ENCODE measurements at regions not wholly inside any gene's neighbourhood (a gene's known extent, or its start where the extent isn't known, plus 50 kb on each side); places are given as distances from the start of the nearest gene placed in this dataset.
A peak's percentile ranks its signal among the peaks of the same experiment; 100 is the strongest.

DNA sequence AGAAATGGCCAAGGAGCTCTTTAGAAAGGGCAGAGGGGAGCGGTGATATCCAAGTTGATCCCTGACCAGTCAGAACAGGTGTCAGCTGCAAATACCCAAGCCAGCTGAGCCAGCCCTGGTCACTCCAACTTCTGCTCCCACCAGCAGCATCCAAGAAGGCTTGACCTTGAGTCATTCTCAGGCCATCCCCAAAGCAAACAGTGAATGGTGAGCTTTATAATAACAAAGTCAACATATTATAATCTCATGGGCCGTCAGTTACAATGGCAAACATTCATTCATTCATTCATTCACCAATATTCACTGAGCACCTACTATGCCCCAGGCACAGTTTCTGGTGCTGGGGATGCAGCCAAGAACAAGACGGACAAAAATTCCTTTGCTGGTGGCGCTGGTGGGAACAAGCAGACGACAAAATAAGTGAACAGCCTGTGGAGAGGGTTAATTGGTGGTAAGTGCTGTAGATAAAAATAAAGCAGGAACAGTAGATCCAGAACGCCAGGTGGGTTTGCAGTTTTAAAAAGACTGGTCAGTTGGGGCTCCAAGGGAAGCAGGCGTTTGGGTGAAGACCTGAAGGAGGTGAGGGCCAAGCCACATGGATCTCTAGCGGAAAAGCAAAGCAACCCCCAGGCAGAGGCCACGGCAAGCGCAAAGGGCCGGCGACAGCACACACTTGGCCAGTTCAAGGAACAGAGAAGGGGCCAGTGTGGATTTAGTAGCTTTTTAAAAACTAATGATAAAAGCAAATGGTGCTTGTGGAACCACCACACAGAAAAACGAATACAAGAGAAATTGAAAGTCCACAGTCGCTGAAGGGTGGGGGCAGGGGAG lies 131.8 kb upstream of the PTPN1 start:
- Mint-ChIP-seq H3K27ac (no peak overlapping the region), H3K4me3 (no peak overlapping the region), H3K27me3 (no peaks in the 10 kb centered on the region), H3K36me3 (no peaks in the 10 kb centered on the region), H3K9me3 (no peaks in the 10 kb centered on the region), H3K4me1 (peaks cover 27% of the 10 kb centered on the region)

DNA sequence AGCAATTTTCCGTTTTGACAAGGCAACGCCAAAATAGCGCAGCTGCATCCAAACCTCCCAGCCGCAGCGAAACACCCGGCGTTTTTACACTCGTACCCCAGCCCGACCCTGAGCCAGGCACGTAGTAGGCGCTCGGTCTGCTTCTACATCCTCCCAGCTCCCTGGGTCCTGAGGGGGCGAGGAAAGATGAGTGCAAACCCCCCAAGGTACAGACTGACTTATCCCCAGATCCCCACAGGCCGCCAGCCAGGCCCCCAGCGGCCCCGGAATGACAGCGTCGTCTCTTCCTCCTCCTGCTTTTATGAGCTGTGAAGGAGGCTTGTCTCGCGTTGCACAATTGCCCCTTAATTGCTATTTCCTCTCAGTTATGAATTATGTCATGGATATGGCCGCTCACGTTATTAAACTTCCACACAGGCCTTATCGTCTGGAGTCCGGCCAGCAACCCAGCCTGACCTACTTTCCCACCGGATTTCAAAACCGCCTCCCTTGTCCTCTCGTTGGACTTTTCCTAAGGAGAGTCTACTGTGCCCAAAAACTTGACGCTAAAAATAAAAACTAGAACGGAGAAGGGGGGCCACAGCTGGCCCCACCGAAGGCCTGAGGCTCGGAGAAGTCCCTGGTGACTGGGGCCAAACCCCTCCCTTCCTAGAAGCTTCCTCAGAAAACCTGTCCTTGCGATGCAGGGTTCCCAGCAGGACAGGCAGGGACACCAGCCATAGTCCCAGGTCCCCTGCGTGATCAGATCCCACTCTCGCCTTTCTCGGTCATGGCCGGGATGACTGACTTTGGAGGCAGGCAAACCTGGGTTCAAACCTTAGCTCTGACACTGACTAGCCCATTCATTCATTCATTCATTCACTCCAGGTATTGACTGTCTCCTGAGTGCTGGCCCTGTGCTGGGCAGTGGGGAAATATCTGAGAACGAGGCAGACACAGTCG lies 130.9 kb upstream of the PTPN1 start:
- H3K27ac Mint-ChIP-seq, result no peak overlapping the region
- no peaks in the 10 kb centered on the region for H3K9me3 Mint-ChIP-seq
- no peaks in the 10 kb centered on the region for H3K36me3 Mint-ChIP-seq
- peaks cover 29% of the 10 kb centered on the region for H3K4me1 Mint-ChIP-seq
- no peaks in the 10 kb centered on the region for H3K27me3 Mint-ChIP-seq
- no peak overlapping the region for H3K4me3 Mint-ChIP-seq

DNA sequence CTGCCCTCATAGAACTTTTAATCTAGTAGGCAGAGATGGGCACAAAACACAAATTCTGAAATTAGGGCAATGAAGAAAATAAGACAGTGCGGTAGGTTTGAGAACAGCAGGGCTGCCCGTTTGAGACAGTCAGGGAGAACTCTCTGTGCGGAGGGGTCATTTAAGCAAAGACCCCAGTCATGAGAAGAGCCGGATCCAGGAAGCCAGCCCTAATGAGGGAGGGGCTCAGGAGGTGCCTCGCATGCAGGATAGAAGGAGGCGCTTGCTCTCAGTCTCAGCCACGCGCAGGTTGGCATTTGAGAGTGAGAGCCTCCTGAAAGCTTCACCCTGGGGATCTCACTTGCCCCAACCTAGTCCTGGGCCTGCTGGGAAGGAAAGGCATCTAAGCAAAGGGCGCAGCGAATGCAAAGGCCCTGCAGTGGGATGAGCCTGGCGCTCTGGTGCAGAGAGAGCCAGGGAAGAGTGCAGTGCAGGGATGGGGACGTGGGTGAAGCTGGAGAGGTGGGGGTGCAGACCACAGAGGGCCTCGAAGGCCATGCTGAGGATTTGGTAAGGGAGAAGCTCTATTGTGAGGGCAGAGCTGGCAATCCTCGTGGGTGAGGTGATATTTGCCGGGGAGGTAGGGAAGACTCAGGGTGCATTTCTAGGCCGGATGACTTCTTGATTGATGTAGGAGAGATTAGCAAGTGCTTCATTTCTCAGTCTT lies 130.0 kb upstream of the PTPN1 start:
- no peak overlapping the region for H3K4me3 Mint-ChIP-seq
- H3K36me3 Mint-ChIP-seq, result no peaks in the 10 kb centered on the region
- H3K27me3 Mint-ChIP-seq, result no peaks in the 10 kb centered on the region
- H3K27ac Mint-ChIP-seq, result peak overlapping the region; percentile 32
- no peaks in the 10 kb centered on the region for H3K9me3 Mint-ChIP-seq
- peaks cover 34% of the 10 kb centered on the region for H3K4me1 Mint-ChIP-seq

DNA sequence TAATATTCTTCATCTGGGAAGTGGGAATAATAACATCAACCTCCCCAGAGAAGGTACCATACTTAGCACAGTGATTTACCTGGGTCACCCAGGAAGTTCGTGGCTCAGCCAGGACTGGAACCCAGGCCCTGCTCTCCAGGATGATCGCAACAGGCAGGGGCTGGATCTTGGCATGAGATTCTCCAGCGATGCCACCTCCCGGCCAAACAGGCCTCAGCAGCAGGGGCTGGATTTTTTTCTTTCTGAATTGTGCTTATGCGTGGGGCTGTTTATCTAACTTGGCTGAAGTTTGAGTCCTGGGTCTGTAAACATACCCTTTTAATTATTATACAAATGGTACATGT lies 129.5 kb upstream of the PTPN1 start:
- Mint-ChIP-seq H3K36me3 (no peaks in the 10 kb centered on the region), H3K4me1 (peaks cover 40% of the 10 kb centered on the region), H3K27ac (peak overlapping the region; percentile 32), H3K4me3 (no peak overlapping the region), H3K27me3 (no peaks in the 10 kb centered on the region), H3K9me3 (no peaks in the 10 kb centered on the region)

DNA sequence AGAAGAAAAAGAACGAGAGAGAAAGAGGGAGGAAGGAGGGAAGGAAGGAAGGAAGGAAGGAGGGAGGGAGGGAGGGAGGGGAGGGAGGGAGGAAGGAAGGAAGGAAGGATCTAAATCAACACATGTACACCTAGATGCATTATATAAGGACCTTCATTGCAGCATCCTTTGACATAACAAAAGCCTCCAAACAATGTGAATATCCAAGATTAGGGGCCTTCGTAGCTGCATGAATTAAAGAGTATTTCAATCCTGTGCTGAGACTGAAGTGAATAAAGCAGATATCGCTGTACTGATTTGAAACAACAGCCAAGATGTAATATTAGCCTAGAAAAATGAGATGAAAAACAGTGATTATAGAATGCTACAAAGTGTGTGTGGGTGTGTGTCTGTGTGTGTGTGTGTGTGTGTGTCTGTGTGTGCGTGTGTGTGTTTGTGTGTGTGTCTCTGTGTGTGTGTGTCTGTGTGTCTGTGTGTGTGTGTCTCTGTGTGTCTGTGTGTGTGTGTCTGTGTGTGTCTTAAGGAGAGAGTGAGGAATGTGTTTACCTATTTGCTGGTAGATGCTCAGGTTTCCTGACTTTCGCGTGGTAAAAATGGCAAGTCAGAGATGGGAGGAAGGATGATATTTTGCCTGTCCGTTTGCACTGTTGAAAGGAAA lies 129.0 kb upstream of the PTPN1 start:
- Mint-ChIP-seq H3K4me3 (peak overlapping the region; percentile 20), H3K36me3 (no peaks in the 10 kb centered on the region), H3K9me3 (no peaks in the 10 kb centered on the region), H3K27me3 (no peaks in the 10 kb centered on the region), H3K27ac (peak overlapping the region; percentile 52), H3K4me1 (peaks cover 45% of the 10 kb centered on the region)

DNA sequence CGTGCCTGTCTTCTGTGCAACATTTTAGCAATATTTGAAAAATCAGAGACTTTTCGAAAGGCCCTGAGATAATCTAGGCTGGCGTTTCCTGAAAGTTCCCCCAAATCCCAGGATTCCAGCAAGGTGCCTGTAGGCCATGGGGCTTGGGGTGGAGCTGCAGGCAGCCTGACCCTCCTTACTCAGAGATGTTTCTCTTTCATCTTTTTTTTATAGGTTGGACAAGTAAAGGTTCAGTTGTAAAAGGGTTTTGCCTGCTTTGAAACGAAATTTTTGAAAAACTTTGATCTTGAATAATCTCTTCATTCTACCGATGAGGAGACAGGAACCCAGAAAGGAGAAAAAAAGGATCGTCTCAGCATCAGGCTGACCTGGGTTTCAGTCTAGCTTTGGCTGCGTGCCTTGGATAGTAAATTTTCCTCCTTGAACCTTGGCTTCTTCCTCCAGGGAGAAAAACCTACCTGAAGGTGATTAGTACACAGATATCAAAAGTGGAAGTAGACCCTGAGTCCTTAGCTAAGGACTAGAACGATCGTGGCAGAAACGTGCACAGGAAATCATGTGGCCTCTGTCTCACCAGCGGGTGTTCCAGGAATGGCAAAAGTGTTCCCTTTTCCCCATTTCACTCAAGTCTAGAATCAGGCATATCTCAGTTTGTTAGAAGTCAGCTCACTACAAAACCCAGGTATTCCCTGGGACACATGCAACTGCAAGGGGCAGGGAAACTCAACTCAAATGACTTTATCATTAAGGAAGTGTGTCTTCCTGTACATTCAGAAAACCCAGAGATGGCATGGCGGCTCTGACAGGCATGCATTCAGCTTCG lies 128.2 kb upstream of the PTPN1 start:
- H3K4me1 Mint-ChIP-seq, result peaks cover 51% of the 10 kb centered on the region
- no peaks in the 10 kb centered on the region for H3K27me3 Mint-ChIP-seq
- H3K36me3 Mint-ChIP-seq, result no peaks in the 10 kb centered on the region
- peak overlapping the region; percentile 79 for H3K27ac Mint-ChIP-seq
- no peaks in the 10 kb centered on the region for H3K9me3 Mint-ChIP-seq
- peak overlapping the region; percentile 77 for H3K4me3 Mint-ChIP-seq

DNA sequence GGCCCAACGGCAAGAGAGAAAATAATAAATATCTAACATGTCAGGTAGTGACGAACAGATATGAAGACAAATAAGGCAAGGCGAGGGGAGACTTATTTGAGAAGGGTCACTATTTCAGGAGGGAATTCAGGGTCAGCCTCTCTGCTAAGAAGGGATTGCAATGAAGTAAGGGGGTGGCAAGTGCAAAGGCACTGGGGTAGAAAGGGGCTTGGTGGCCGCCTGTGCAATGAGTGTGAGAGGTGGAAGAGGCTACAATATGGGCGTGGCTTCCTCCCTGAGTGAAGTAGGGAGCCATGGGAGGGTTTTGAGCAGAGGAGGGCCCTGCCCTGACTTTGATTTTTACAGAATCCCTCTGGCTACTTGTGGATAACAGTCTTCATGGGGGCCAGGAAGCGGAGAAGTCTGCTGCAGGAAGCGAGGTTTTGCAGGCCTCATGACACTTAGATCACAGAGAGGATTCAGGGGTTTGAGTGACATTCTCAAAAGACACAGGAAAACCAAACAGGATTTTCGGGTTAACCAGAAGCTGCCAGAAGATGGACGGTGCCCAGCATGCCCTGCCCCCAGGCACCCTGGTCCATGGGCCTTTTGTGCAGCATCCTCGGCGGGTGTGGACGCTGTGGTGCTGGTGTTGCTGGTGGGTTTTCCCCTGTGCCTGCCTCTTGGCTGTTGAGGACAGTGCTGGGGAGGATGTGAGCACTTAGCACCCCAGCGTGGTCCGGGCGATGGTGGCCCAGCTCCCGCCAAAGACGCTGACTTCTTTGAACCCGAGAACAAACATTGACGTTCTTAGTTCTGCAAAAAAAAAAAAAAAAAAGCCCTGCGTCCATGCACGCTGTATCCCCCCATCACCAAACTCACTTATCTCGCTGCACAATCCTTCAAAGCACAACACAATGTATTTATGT lies 124.2 kb upstream of the PTPN1 start:
- peaks cover 53% of the 10 kb centered on the region for H3K4me1 Mint-ChIP-seq
- no peaks in the 10 kb centered on the region for H3K36me3 Mint-ChIP-seq
- no peaks in the 10 kb centered on the region for H3K9me3 Mint-ChIP-seq
- peak overlapping the region; percentile 20 for H3K27ac Mint-ChIP-seq
- no peaks in the 10 kb centered on the region for H3K27me3 Mint-ChIP-seq
- peak overlapping the region; percentile 30 for H3K4me3 Mint-ChIP-seq

DNA sequence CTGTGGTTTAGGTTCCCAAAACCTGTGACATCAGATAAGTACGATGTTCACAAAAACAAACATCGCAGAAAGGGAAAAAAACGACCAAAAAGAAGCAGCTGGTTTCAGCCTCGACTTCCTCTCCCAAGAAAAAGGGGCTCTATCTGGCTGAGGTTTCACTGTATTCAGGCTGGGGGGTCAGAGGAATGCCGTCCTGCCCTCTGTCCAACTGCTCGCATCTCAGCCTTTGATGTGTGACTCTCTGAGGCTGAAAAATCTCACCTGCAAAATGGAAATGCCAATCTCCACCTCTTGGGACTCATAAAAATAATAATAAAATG lies 123.6 kb upstream of the PTPN1 start:
- Mint-ChIP-seq H3K4me3 (peak overlapping the region; percentile 30), H3K4me1 (peaks cover 47% of the 10 kb centered on the region), H3K27me3 (no peaks in the 10 kb centered on the region), H3K27ac (no peak overlapping the region), H3K36me3 (no peaks in the 10 kb centered on the region), H3K9me3 (no peaks in the 10 kb centered on the region)

DNA sequence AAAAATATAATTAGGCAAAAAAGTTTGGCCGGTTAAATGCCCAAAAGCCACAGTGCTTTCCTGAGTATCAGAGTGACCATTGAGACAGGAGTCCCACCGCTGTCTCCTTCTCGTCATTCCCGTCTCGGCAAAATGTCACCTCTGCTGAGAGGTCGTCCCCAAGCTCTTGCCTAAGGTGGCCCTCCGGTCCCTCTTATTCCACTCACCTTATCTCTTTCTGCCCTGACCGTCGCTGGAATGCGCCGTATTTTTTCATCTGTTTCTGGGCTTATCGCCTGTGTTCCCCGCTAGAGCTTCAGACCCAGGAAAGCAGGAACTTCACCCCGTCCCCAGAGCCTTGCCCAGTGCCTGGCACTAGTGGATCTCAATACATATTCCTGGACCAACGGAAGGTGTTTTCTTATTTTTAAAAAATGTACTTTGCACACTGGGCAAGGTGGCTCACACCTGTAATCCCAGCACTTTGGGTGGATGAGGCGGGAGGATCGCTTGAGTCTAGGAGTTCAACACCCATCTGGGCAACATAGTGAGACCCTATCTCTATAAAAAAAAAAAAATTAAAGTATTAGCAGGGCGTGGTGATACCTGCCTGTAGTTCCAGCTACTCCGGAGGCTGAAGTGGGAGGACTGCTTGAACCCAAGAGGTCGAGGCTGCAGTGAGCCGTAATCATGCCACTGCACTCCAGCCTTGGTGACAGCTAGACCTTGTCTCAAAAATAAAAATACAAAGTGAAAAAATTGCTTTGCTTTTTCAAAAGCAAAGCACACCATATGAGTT lies 122.8 kb upstream of the PTPN1 start:
- H3K27me3 Mint-ChIP-seq, result no peaks in the 10 kb centered on the region
- no peaks in the 10 kb centered on the region for H3K36me3 Mint-ChIP-seq
- no peaks in the 10 kb centered on the region for H3K9me3 Mint-ChIP-seq
- H3K4me3 Mint-ChIP-seq, result no peak overlapping the region
- peaks cover 39% of the 10 kb centered on the region for H3K4me1 Mint-ChIP-seq
- peak overlapping the region; percentile 88 for H3K27ac Mint-ChIP-seq

DNA sequence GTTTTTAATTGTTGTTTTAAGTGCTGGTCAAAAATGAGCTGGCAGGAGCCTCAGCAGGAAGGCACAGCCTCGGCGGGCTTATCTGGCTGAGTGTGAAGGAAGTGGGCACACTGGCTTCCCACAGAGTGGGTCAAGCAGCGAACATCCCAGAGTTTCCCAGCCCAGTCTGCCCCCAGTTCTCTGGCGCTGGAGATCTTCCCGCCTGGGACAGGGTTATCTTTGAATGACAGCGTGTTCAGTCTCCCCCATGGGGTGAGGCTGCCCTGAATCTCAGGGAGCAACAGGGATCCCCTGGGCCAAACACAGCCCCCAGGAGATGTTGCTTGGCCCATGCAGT lies 122.2 kb upstream of the PTPN1 start:
- Mint-ChIP-seq H3K9me3 (no peaks in the 10 kb centered on the region), H3K4me1 (peaks cover 38% of the 10 kb centered on the region), H3K36me3 (no peaks in the 10 kb centered on the region), H3K4me3 (no peak overlapping the region), H3K27ac (no peak overlapping the region), H3K27me3 (no peaks in the 10 kb centered on the region)

DNA sequence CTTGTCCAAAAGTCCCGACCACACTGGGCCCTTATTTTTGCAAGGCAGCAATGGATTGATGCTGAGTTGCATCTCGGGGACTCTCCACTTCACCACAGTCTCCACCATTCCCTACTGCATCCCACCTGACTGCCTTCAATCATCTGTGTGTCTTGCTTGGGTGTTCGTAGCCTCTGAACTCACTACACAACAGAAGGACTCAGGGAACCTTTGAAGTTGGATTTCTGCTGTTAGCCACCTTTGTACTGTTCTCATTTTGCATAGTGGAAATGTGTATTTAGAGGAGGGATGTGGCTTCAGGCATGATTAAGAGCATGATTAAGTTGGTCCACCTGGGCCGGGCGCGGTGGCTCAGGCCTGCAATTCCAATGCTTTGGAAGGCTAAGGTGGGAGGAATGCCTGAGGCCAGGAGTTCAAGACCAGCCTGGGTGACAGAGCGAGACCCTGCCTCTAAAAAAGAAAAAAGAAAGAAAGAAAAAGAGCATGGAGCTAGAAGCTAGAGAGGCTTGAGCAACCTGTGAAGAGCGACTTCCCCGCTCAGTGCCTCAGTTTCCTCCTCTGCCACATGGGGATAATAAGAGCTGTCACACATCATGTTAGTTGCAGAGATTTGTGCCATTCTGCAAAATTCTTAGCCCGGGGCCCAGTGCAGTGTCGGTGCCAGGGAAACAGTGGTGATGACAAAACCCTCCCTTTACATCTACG lies 121.3 kb upstream of the PTPN1 start:
- H3K4me1 Mint-ChIP-seq, result peaks cover 33% of the 10 kb centered on the region
- no peaks in the 10 kb centered on the region for H3K36me3 Mint-ChIP-seq
- no peaks in the 10 kb centered on the region for H3K27me3 Mint-ChIP-seq
- peak overlapping the region; percentile 59 for H3K27ac Mint-ChIP-seq
- no peaks in the 10 kb centered on the region for H3K9me3 Mint-ChIP-seq
- no peak overlapping the region for H3K4me3 Mint-ChIP-seq

DNA sequence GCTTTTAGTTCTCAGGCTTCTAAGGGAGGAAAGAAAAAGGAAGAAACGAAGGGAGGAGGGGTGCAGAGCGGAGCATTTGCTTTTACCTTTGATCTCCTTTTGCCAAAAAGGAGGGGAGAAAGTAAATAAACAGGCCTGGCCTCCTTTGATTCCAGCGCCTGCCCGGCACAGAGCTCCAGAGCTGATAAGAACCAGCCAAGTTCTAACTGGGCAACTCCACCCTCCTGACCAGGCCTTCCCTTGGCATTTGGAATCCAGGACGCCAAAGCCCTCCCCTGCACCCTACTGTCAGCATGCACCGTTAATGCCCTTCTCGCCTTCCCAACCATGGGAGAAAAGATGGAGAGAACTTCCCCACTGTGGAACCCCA lies 120.8 kb upstream of the PTPN1 start:
- no peak overlapping the region for H3K4me3 Mint-ChIP-seq
- H3K27ac Mint-ChIP-seq, result no peak overlapping the region
- H3K36me3 Mint-ChIP-seq, result no peaks in the 10 kb centered on the region
- no peaks in the 10 kb centered on the region for H3K27me3 Mint-ChIP-seq
- H3K9me3 Mint-ChIP-seq, result no peaks in the 10 kb centered on the region
- H3K4me1 Mint-ChIP-seq, result peaks cover 33% of the 10 kb centered on the region

All from activated naive CD4-positive, alpha-beta T cell treated with anti-CD3 and anti-CD28 coated beads, Interleukin-2, amount 50 U/mL, for 24 hours (primary cell).